Liver (tissue), 3 donors: ENCODE measurements at regions not wholly inside any gene's neighbourhood (a gene's known extent, or its start where the extent isn't known, plus 50 kb on each side); places are given as distances from the start of the nearest gene placed in this dataset.

Source experiments
- FOXA1 ChIP-seq: IDR thresholded peaks from 2 replicates; pipeline ENCODE4 v1.6.1; 2016; ENCODE audit warnings: antibody characterized with exemption
- GABPA ChIP-seq, 2 donors: IDR thresholded peaks in 1 of 2; conservative IDR thresholded peaks in 1 of 2; 2 replicates each; pipeline ENCODE4 v1.6.1; 2016; ENCODE audit warnings: antibody characterized with exemption in 2 of 2, mild to moderate bottlenecking in 1 of 2, moderate library complexity in 1 of 2
- RAD21 ChIP-seq, 2 donors: IDR thresholded peaks; 2 replicates each; pipeline ENCODE4 v1.6.1; 2016; ENCODE audit warnings: antibody characterized with exemption in 2 of 2, mild to moderate bottlenecking in 2 of 2
- RXRA ChIP-seq, 2 donors: IDR thresholded peaks; 2 replicates each; pipeline ENCODE4 v1.6.1; 2017 to 2018; ENCODE audit warnings: antibody characterized with exemption in 2 of 2, mild to moderate bottlenecking in 1 of 2
- TAF1 ChIP-seq: conservative IDR thresholded peaks from 2 replicates; pipeline ENCODE4 v1.6.1; 2016; ENCODE audit warnings: antibody characterized with exemption, mild to moderate bottlenecking
- YY1 ChIP-seq: IDR thresholded peaks from 2 replicates; pipeline ENCODE4 v1.6.1; 2016; ENCODE audit warnings: antibody characterized with exemption, mild to moderate bottlenecking
- TF ChIP-seq, protein P1 (sequence below): fragments of 150-350 bp; IDR thresholded peaks from 2 replicates; pipeline ENCODE4 v1.5.1; 2017; ENCODE audit warnings: improper control_type of control experiment, low read depth, low read length; ENCODE audit not compliant: missing input control
- TF ChIP-seq, protein P2 (sequence below): IDR thresholded peaks from 2 replicates; pipeline ENCODE4 v1.6.1; 2016; ENCODE audit warnings: antibody characterized with exemption, mild to moderate bottlenecking
- TF ChIP-seq, protein P3 (sequence below): IDR thresholded peaks from 2 replicates; pipeline ENCODE4 v1.6.1; 2016; ENCODE audit warnings: antibody characterized with exemption
- donor health status: healthy.
- donor health status: healthy.

DNA sequence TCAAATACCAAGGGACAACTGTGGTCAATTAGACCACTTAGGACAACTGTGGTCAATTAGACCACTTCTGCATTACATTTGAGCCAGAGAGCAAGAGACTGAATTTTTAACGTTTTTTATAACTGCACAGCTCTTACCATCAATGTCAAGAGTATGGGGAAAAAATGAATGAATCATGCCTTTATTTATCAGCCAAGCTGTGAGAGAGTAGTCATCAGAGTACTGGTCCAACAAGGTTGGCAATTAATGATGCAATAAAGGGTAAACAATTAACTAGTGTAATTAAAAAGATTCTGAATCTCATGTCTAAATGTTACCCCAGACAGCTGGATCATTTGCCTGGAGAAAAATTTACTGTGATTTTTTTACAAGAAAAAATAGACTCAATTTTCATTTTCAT lies 381.1 kb downstream of the LIG4 start:
- TF ChIP-seq, protein P1, sequence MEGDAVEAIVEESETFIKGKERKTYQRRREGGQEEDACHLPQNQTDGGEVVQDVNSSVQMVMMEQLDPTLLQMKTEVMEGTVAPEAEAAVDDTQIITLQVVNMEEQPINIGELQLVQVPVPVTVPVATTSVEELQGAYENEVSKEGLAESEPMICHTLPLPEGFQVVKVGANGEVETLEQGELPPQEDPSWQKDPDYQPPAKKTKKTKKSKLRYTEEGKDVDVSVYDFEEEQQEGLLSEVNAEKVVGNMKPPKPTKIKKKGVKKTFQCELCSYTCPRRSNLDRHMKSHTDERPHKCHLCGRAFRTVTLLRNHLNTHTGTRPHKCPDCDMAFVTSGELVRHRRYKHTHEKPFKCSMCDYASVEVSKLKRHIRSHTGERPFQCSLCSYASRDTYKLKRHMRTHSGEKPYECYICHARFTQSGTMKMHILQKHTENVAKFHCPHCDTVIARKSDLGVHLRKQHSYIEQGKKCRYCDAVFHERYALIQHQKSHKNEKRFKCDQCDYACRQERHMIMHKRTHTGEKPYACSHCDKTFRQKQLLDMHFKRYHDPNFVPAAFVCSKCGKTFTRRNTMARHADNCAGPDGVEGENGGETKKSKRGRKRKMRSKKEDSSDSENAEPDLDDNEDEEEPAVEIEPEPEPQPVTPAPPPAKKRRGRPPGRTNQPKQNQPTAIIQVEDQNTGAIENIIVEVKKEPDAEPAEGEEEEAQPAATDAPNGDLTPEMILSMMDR: no peak
- no peak for TF ChIP-seq RAD21 (IDR thresholded peaks at IDR 0.05)
- no peak for TF ChIP-seq FOXA1
- TF ChIP-seq, protein P2, sequence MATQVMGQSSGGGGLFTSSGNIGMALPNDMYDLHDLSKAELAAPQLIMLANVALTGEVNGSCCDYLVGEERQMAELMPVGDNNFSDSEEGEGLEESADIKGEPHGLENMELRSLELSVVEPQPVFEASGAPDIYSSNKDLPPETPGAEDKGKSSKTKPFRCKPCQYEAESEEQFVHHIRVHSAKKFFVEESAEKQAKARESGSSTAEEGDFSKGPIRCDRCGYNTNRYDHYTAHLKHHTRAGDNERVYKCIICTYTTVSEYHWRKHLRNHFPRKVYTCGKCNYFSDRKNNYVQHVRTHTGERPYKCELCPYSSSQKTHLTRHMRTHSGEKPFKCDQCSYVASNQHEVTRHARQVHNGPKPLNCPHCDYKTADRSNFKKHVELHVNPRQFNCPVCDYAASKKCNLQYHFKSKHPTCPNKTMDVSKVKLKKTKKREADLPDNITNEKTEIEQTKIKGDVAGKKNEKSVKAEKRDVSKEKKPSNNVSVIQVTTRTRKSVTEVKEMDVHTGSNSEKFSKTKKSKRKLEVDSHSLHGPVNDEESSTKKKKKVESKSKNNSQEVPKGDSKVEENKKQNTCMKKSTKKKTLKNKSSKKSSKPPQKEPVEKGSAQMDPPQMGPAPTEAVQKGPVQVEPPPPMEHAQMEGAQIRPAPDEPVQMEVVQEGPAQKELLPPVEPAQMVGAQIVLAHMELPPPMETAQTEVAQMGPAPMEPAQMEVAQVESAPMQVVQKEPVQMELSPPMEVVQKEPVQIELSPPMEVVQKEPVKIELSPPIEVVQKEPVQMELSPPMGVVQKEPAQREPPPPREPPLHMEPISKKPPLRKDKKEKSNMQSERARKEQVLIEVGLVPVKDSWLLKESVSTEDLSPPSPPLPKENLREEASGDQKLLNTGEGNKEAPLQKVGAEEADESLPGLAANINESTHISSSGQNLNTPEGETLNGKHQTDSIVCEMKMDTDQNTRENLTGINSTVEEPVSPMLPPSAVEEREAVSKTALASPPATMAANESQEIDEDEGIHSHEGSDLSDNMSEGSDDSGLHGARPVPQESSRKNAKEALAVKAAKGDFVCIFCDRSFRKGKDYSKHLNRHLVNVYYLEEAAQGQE: no peak
- TF ChIP-seq RXRA (IDR thresholded peaks at IDR 0.05): no peak
- TF ChIP-seq TAF1: no peak
- TF ChIP-seq, protein P3, sequence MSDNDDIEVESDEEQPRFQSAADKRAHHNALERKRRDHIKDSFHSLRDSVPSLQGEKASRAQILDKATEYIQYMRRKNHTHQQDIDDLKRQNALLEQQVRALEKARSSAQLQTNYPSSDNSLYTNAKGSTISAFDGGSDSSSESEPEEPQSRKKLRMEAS: no peak
- TF ChIP-seq GABPA (IDR thresholded peaks at IDR 0.05 in 1 of 2, conservative IDR thresholded peaks at IDR 0.05 in 1 of 2): no peak
- no peak for TF ChIP-seq YY1
